Lung (tissue), 11 donors: ENCODE measurements at regions not wholly inside any gene's neighbourhood (a gene's known extent, or its start where the extent isn't known, plus 50 kb on each side); places are given as distances from the start of the nearest gene placed in this dataset.

Experiments used
- ATAC-seq: fragments of 200-7000 bp; cut with Tn5 transposase; one replicate; pipeline ENCODE4 v1.9.1; 2020; ENCODE audit warnings: moderate number of reproducible peaks; ENCODE audit not compliant: insufficient read depth, low FRiP score
- DNase-seq, 3 donors: peaks; one replicate each; pipeline ENCODE4 v3.0.0-alpha.2; 2013 to 2017
- H3K27ac ChIP-seq, 2 donors: one replicate each; pipeline ENCODE4 v1.5.1; 2013; ENCODE audit warnings: mild to moderate bottlenecking in 2 of 2, moderate library complexity in 2 of 2, control low read depth in 1 of 2, inconsistent platforms in 1 of 2, low read depth in 1 of 2, low read length in 1 of 2
- H3K27me3 ChIP-seq, 3 donors: one replicate each; pipeline ENCODE4 v1.5.1; 2013; ENCODE audit warnings: low read length in 2 of 3; ENCODE audit not compliant: control insufficient read depth in 3 of 3, insufficient read depth in 3 of 3
- H3K36me3 ChIP-seq, 4 donors: one replicate each; pipeline ENCODE4 v1.5.1; 2013; ENCODE audit warnings: low read length in 4 of 4, mild to moderate bottlenecking in 1 of 4, moderate library complexity in 1 of 4; ENCODE audit not compliant: control insufficient read depth in 4 of 4, insufficient read depth in 4 of 4
- H3K4me1 ChIP-seq, 5 donors: one replicate each; pipeline ENCODE4 v1.5.1; 2013; ENCODE audit warnings: low read length in 5 of 5, mild to moderate bottlenecking in 2 of 5, moderate library complexity in 1 of 5; ENCODE audit not compliant: control insufficient read depth in 5 of 5, insufficient read depth in 5 of 5
- H3K4me3 ChIP-seq: one replicate; pipeline ENCODE4 v1.5.1; 2013; ENCODE audit warnings: mild to moderate bottlenecking, control low read depth, moderate library complexity
- H3K9ac ChIP-seq, 2 donors: one replicate each; pipeline ENCODE4 v1.5.1; 2013; ENCODE audit warnings: low read length in 2 of 2, control low read depth in 1 of 2; ENCODE audit not compliant: insufficient read depth in 1 of 2
- H3K9me3 ChIP-seq, 4 donors: one replicate each; pipeline ENCODE4 v1.5.1; 2013; ENCODE audit warnings: low read length in 3 of 4, mild to moderate bottlenecking in 1 of 4, moderate library complexity in 1 of 4; ENCODE audit not compliant: control insufficient read depth in 4 of 4, insufficient read depth in 3 of 4
- CTCF ChIP-seq: IDR thresholded peaks from 2 replicates; pipeline ENCODE4 v1.5.1; 2012; ENCODE audit warnings: mild to moderate bottlenecking; ENCODE audit errors: control extremely low read depth, extremely low read depth
- WGBS, 2 donors: extraction: QIAGEN DNeasy Blood & Tissue Kit; methylation state at CpG; one replicate each; pipeline ENCODE4 v1.1.7; 2013; 5-methylcytosine and 5-hydroxymethylcytosine counted together
- donor health status: control.
- donor health status: control.
- donor health status: Bipolar disorder and iron deficiency.
- donor health status: healthy.
- donor health status: DM: yes; HTN: yes; CAD: no.

- no peak for TF ChIP-seq CTCF
- ATAC-seq (no peak), DNase-seq (no peak)
- WGBS, 2 donors: 67 to 71% methylated on average over 1 of the region's 1 CpG
- H3K9ac ChIP-seq: no peak overlapping the region
- no peaks in the 10 kb centered on the region for H3K27me3 ChIP-seq
- H3K27ac ChIP-seq: no peak overlapping the region
- H3K36me3 ChIP-seq: no peaks in the 10 kb centered on the region
- H3K4me3 ChIP-seq: no peak overlapping the region
- H3K4me1 ChIP-seq: no peaks in the 10 kb centered on the region
- H3K9me3 ChIP-seq: no peaks in the 10 kb centered on the region
Measured at GRCh38 chr6:126949786-126950185, 168.7 kb upstream of the RSPO3 start.

- no peak for ATAC-seq
- no peaks in the 10 kb centered on the region for H3K9me3 ChIP-seq
- WGBS, 2 donors: 92 to 97% methylated on average over 1 of the region's 1 CpG
- H3K9ac ChIP-seq: no peak overlapping the region
- no peak overlapping the region for H3K4me3 ChIP-seq
- H3K36me3 ChIP-seq: no peaks in the 10 kb centered on the region
- DNase-seq: no peak
- H3K27me3 ChIP-seq: no peaks in the 10 kb centered on the region
- no peak overlapping the region for H3K27ac ChIP-seq
- no peaks in the 10 kb centered on the region for H3K4me1 ChIP-seq
- no peak for TF ChIP-seq CTCF
Measured at GRCh38 chr6:126955621-126956020, 162.8 kb upstream of the RSPO3 start.

- H3K4me3 ChIP-seq: no peak overlapping the region
- ATAC-seq: no peak
- H3K36me3 ChIP-seq: no peaks in the 10 kb centered on the region
- no peaks in the 10 kb centered on the region for H3K9me3 ChIP-seq
- DNase-seq: no peak
- H3K9ac ChIP-seq: no peak overlapping the region
- H3K4me1 ChIP-seq: no peaks in the 10 kb centered on the region
- WGBS, 2 donors: 91% methylated on average over 3 of the region's 3 CpGs
- no peak for TF ChIP-seq CTCF
- H3K27me3 ChIP-seq: no peaks in the 10 kb centered on the region
- H3K27ac ChIP-seq: no peak overlapping the region
Measured at GRCh38 chr6:126957721-126958120, 160.8 kb upstream of the RSPO3 start.

GRCh38 chr6:126959765-126960164 lies 158.7 kb upstream of the RSPO3 start:
- Histone ChIP-seq H3K9me3 (no peaks in the 10 kb centered on the region), H3K4me3 (no peak overlapping the region), H3K27ac (no peak overlapping the region), H3K4me1 (no peaks in the 10 kb centered on the region), H3K27me3 (no peaks in the 10 kb centered on the region), H3K36me3 (no peaks in the 10 kb centered on the region), H3K9ac (no peak overlapping the region)
- ATAC-seq: no peak
- DNase-seq: no peak
- no peak for TF ChIP-seq CTCF
- WGBS, 2 donors: 69 to 72% methylated on average over 1 of the region's 1 CpG
